Activated naive CD4-positive, alpha-beta T cell treated with anti-CD3 and anti-CD28 coated beads, Interleukin-2, amount 50 U/mL, for 16 hours (primary cell): ENCODE measurements at regions not wholly inside any gene's neighbourhood (a gene's known extent, or its start where the extent isn't known, plus 50 kb on each side); places are given as distances from the start of the nearest gene placed in this dataset.

Experiments used
- DNase-seq: peaks from one replicate; pipeline ENCODE4 v3.0.0-alpha.2; 2020

DNA sequence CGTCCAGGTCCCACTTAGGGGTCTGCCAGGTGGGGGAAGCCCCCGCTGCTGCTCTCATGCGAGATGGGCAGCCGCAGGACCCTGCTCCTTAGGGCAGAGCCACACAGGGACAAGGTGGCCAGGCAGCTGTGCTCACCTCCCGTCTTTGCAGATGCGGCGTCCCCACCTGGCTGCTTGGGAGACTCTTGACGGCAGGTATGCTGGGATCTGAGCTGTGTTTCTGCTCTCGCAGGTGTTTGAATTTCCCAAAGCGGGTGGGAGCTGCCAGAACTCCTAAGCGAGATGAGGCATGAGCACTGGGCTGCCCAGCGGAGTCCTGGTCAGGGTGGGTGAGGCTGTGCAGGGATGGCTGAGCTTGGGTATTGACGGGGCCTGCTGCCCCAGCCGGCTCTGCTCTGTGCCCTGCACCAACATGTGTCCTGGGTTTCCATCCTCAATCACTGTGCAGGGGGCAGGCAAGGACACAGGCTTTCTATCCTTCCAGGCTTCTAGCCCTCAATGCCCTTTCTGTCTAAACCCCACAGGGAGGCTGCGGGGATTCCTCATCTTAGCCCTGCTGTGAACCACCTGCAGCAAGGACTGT, 151.4 kb downstream of the ICE1 start:
- no peak for DNase-seq

DNA sequence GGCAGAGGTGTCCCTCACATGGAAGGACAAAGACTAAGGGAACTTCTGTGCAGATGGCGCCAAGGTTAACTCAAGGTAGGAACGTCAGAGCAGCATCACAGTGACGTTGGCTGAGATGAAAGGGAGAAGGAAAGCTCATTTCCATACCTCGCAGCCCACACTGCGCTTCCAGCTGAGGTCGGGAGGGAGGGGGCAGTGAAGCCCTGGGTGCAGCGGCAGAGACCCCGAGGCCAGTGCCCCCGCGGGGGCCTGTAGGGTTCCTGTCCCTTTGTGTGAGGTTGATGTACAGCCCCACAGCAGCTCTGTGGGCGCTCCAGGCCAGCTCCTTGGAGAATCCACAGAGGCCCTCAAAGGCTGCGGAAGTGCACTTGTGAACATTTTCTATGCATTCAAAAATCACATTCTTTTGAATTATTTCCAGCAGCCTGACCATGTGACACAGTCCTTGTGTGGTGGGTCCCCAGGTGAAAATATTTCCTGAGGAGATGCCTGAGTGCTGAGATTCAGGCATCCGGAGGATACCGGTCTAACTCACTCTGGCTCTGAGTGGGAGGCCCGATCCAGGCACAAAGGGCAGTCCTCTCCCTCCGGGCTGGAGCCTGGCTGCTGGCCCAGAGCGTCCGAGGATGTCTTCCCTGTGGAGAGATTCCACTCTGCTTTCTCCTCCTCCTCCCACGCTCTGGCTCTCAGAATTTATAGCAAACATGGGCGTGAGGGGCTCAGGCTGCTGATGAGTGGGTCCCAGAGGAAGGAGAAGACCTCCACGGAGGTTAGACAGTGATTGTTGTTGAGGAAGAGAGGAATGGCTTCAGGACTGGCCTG, 150.7 kb downstream of the ICE1 start:
- DNase-seq = no peak

DNA sequence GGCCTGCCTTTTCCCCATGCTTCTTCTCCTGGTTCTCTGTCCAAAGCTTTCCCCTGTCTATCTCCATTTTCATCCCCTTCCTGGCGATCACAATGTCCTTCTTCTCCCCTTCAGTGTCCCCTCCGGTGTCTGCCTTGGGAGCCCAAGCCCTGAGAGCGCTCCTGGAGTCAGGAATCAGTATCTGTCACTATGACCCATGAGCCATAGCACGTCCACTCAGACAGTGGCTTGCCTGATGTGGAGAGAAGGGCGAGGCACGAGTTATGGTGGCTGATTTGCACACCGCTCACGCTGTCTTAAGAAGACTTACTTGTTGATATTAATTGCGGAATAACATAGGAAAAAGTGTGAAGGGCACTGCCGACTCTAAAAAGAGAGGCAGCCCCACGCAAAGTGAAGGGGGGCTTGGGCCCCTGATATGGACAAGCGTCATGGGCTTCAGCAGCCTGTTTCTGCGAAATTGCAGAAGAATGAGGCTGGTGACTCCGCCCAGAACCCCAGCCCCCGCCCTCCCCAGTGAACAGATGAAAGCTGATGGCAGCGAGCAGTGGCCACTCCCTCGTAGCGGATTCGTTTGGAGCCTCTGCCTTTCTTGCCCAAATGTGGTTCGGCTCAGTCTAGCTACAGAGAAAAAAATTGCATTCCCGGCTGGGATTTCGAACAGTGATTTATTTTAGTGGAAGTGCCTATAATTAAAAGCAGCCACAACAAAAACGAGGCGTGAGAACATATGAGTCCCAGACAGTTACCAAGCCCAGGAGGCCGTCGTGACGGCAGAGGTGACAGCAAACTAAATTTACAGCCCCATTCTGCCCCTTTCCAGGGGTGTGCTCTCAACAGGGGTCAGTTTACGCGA, 149.8 kb downstream of the ICE1 start:
- DNase-seq = no peak

DNA sequence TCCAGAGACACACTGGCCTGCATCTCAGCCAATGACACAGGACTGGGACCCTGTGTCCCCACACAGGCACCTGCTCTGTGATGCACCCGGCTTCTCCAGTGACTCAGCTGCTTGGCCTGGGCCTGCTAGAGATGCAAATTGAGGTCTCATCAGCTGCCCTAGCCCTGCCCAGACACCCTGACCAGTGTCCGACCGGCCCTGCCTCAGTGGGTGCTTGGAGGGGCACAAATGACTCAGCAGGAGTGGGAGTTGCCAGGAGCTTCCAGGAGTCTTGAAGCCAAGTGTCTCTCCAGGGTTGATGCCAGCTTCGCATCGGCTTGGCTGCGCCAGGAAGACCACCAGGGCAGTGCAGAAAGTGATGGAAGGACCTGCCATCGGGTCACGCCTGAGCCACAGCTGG, 148.2 kb downstream of the ICE1 start:
- no peak for DNase-seq

DNA sequence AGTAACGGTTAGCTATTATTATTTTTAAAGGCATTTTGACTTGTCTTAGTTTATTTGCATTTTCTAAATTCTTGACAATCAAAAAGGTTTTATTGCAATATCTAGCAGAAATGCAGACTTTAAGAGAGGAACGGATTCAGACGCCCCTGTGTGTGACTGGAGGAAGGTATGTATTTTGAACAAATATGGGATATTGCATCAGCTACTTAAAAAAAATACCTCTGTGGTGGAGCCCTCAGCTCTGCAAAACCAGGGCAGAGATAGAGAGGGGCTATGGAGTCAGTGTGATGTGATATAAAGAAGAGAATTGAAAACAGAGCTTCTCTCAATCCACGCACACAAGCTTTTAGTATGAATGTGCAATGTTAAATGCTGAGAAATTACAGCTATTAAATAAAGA, 142.4 kb downstream of the ICE1 start:
- DNase-seq = no peak

DNA sequence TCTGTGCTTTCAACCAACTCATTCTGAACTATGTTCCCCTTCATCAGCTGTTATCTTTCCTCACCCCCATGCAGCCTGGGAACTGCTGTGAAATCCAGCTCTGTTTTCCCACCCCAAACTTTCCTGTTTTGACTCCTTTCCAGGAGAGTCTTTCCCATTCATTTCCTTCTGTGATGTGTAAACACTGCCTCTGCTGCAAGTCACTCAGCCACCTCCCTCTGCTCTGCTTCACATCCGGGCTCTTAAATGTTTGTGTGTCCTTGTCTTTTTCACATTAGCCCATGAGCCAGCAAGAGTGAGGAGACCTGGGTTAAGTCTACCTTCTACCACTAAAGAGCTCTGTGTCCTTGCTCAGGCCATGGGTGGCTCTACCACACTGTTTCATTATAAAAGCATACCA, 137.5 kb downstream of the ICE1 start:
- DNase-seq = no peak

DNA sequence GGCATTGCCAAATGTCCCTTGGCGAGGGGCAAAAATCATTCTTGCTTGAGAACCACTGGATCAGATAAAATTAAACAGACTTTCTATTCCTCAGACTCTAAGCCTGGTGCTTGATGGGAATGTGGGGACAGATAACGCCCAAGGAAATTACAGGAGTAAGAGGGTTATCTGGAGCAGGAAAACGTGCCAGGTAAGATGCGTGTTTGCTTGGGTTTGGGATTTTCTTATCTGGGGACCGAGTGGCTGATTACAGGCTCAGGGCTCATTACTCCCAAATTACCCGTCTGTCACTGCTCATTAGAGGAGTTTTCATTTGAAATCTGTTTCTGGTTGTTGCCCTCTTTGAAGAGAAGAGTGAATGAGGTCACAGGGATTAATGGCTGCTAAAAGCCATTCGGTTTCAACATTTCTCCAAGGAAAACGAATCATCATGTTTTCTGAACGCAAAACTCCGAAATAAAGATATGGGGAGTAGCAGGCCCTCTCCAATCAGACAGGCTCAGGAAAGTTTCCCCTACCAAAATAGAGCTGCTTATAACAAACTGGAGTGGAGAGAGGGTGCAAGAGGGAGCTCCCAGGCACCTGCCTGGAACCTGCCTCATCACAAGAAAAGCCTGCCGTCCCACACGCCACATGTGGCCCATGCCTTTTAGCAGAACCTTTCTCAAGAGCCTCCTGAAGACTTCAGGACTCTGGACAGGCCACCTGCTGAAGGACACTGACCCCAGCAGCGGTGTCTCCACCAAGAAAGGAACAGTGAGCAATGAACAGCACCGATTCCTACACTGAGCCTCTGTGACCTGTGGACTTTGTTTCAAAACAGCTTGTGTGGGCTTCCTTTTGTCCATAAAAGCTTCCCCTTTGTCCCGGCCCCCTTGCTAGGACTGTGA, 136.4 kb downstream of the ICE1 start:
- DNase-seq = no peak

DNA sequence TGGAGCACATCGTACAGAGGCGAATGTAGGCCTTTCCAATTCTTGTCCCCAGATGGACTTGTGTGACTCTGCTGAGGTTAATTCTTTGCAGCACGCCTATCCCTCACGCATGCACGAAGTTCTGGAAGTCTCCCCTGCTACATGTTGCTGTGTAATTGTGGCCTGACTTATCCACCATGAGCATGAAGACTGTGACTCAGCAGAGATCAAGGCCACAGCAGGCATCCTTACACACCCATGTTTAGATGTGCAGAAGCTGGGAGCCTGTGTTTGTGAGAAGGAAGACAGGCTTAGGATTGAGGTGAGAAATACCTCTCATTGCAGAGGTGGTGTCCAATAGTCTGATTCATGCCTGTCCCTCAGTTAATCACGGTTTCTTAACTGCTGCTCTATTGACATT, 135.6 kb downstream of the ICE1 start:
- no peak for DNase-seq

DNA sequence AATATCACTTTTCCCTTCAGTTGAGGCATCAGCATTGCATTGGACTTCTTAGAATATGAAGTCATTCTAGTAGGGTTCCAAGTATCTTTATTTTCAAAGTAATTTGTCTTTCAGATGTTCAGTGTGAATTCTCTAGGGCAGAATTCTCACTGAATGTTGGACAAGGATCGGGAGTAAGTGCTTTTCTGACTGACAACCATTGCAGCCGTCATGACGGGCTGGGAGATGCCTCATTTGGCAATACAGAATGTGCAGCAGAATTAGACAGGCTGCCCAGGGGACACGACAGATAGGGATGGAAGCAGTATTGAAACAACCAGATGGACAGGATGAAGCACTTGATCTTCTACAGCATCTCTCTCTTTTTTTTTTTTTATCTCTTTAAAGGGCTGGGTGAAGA, 129.0 kb downstream of the ICE1 start:
- DNase-seq = no peak

DNA sequence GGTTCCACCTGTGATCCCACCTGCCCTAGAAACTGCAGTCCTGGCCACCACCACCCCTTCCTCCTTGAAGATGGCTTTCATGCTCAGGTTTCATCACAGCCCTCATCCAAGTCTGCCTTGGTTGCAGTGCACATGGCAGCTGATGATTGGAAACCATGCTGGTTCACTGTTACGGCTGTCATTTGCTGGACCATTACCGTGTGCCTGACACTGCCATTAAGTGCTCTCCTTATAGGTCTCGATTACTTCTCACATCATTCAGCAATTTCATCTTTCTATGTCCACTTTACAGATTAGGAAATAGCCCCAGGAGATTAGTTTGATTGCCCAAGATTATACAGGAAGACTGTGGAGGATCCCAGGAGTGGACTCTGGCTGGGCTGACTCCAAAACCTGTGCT, 123.9 kb downstream of the ICE1 start:
- DNase-seq = no peak

DNA sequence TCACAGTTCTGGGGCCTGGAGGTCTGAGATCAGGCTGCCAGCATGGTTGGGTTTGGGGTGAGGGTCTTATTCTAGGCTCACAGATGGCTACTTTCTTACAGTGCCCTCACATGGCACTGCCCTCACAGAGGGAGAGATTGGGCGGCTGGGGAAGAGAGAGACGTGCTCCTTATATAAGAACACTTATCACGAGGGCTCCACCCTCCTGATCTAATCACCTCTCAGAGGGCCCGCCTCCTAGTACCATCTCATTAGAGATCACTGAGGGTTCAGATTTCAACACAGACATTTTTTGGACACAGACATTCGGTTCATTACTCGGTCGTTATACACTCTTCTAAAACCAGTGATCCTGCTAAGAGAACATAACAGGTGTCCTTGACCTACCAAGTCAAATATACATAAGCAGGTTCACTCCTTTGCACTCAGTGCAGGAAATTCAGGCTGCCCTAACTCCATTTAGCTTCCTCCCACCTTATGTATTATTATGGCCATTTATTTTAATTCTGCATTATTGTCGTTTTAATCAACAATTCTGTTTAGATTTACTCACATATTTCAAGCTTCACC, 121.7 kb downstream of the ICE1 start:
- no peak for DNase-seq

DNA sequence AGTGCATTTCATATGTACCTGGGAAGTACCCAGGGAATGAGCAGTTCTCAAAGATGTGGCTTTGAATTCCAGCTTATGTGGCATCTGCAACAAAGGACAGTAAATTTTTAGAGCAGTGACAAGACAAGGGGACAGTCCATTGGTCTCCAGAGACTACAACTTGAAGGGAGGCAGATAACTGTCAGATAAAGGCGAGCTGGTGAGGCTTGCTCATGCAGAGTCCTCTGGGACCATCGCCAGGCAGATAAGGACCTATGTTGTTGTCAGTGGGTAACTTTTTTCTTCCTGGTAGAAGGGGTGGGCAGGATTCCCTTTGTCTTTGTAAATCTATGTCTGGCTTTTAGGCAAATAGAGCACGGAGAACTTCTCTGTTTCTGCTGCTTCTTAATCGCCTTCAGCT, 120.2 kb downstream of the ICE1 start:
- DNase-seq = no peak

DNA sequence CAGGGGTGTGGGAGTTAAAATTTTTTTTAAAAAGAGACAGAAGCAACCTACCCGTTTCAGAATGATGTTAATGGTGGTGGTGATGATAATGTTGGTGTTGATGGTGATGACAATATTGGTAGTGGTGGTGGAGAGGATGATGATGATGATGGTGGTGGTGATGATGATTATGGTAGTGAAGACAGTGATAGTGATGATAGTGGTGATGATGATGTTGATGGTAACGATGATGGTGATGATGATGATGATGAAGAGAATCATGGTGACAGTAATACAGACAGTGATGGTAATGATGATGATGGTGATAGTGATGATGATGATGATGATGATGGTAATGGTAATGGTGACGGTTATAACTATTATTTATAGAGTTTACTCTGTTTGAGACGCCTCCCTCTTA, 117.6 kb downstream of the ICE1 start:
- no peak for DNase-seq
